SK-N-SH treated with all-trans-retinoic acid at 6 μM for 48 hours (cell line): ENCODE measurements at regions not wholly inside any gene's neighbourhood (a gene's known extent, or its start where the extent isn't known, plus 50 kb on each side); places are given as distances from the start of the nearest gene placed in this dataset.

Experiments
- ATAC-seq: fragments of 200-7000 bp; cut with Tn5 transposase; 3 replicates; pipeline ENCODE4 v1.9.1; 2020; ENCODE audit warnings: mild to moderate bottlenecking, moderate library complexity
- ARNTL ChIP-seq: fragments of 450-650 bp; formaldehyde crosslinking; IDR thresholded peaks from 2 replicates; pipeline ENCODE4 v1.5.0; 2020; ENCODE audit warnings: low read depth, mild to moderate bottlenecking, moderate library complexity, borderline replicate concordance
- BACH2 ChIP-seq: fragments of 250-450 bp; sonication (Bioruptor Pico); IDR thresholded peaks from 2 replicates; pipeline ENCODE4 v1.9.0; 2021; ENCODE audit warnings: mild to moderate bottlenecking, borderline replicate concordance
- CREB5 ChIP-seq: fragments of 250-450 bp; sonication (Bioruptor Pico); IDR thresholded peaks from 2 replicates; pipeline ENCODE4 v1.5.1; 2020; ENCODE audit warnings: low read depth, mild to moderate bottlenecking, moderate library complexity
- CSDC2 ChIP-seq: fragments of 250-450 bp; sonication (Bioruptor Pico); IDR thresholded peaks from 2 replicates; pipeline ENCODE4 v1.5.0; 2020; ENCODE audit warnings: mild to moderate bottlenecking, moderate library complexity
- CSRNP3 ChIP-seq: fragments of 250-450 bp; sonication (Bioruptor Pico); IDR thresholded peaks from 2 replicates; pipeline ENCODE4 v1.5.1; 2021; ENCODE audit warnings: mild to moderate bottlenecking, moderate library complexity
- ESRRG ChIP-seq: fragments of 250-450 bp; sonication (Bioruptor Pico); IDR thresholded peaks from 2 replicates; pipeline ENCODE4 v1.6.1; 2021; ENCODE audit warnings: mild to moderate bottlenecking
- GLIS3 ChIP-seq: fragments of 250-450 bp; sonication (Bioruptor Pico); IDR thresholded peaks from 2 replicates; pipeline ENCODE4 v1.5.0; 2020; ENCODE audit warnings: mild to moderate bottlenecking, moderate library complexity
- ISL1 ChIP-seq: fragments of 250-450 bp; sonication (Bioruptor Pico); IDR thresholded peaks from 2 replicates; pipeline ENCODE4 v2.1.2; 2022; ENCODE audit warnings: mild to moderate bottlenecking, moderate library complexity
- OSR1 ChIP-seq: fragments of 250-450 bp; sonication (Bioruptor Pico); IDR thresholded peaks from 2 replicates; pipeline ENCODE4 v1.8.0; 2022; ENCODE audit warnings: moderate library complexity, mild to moderate bottlenecking, inconsistent platforms
- PATZ1 ChIP-seq: fragments of 250-450 bp; sonication (Bioruptor Pico); IDR thresholded peaks from 2 replicates; pipeline ENCODE4 v1.8.0; 2020; ENCODE audit warnings: mild to moderate bottlenecking, moderate library complexity, borderline replicate concordance
- PPARA ChIP-seq: fragments of 250-450 bp; sonication (Bioruptor Pico); IDR thresholded peaks from 2 replicates; pipeline ENCODE4 v1.5.0; 2020; ENCODE audit warnings: mild to moderate bottlenecking, borderline replicate concordance
- RARB ChIP-seq: fragments of 250-450 bp; sonication (Bioruptor Pico); IDR thresholded peaks from 2 replicates; pipeline ENCODE4 v1.8.0; 2021; ENCODE audit warnings: mild to moderate bottlenecking, moderate library complexity
- SNAI2 ChIP-seq: fragments of 250-450 bp; sonication (Bioruptor Pico); IDR thresholded peaks from 2 replicates; pipeline ENCODE4 v1.5.0; 2020; ENCODE audit warnings: mild to moderate bottlenecking, moderate library complexity
- TCF4 ChIP-seq: fragments of 250-450 bp; sonication (Bioruptor Pico); IDR thresholded peaks from 2 replicates; pipeline ENCODE4 v1.8.0; 2021; ENCODE audit warnings: mild to moderate bottlenecking, moderate library complexity, borderline replicate concordance
- TSHZ2 ChIP-seq: fragments of 250-450 bp; sonication (Bioruptor Pico); IDR thresholded peaks from 2 replicates; pipeline ENCODE4 v1.5.0; 2020; ENCODE audit warnings: mild to moderate bottlenecking, moderate library complexity
- ZC3H10 ChIP-seq: fragments of 250-450 bp; sonication (Bioruptor Pico); IDR thresholded peaks from 2 replicates; pipeline ENCODE4 v1.5.1; 2021; ENCODE audit warnings: mild to moderate bottlenecking, moderate library complexity
- ZFP3 ChIP-seq: fragments of 250-450 bp; sonication (Bioruptor Pico); IDR thresholded peaks from 2 replicates; pipeline ENCODE4 v1.5.0; 2020; ENCODE audit warnings: mild to moderate bottlenecking, moderate library complexity
- ZFP30 ChIP-seq: fragments of 450-650 bp; formaldehyde crosslinking; IDR thresholded peaks from 2 replicates; pipeline ENCODE4 v1.5.0; 2022; ENCODE audit warnings: mild to moderate bottlenecking, moderate library complexity
- ZNF565 ChIP-seq: fragments of 450-650 bp; formaldehyde crosslinking; conservative IDR thresholded peaks from 2 replicates; pipeline ENCODE4 v1.5.0; 2020; ENCODE audit warnings: low read depth, mild to moderate bottlenecking, moderate library complexity
- ZNF70 ChIP-seq: fragments of 450-650 bp; formaldehyde crosslinking; IDR thresholded peaks from 2 replicates; pipeline ENCODE4 v1.5.0; 2020; ENCODE audit warnings: mild to moderate bottlenecking, moderate library complexity
- ZNF8 ChIP-seq: fragments of 450-650 bp; formaldehyde crosslinking; IDR thresholded peaks from 2 replicates; pipeline ENCODE4 v1.5.0; 2020; ENCODE audit warnings: mild to moderate bottlenecking, moderate library complexity
- TF ChIP-seq, protein P1 (sequence below): fragments of 250-450 bp; sonication (Bioruptor Pico); IDR thresholded peaks from 2 replicates; pipeline ENCODE4 v1.8.0; 2021; ENCODE audit warnings: low read depth, mild to moderate bottlenecking, moderate library complexity, borderline replicate concordance

GRCh38 chr17:77753691-77754245 is 204.7 kb upstream of the TNRC6C start:
- no peak for ATAC-seq
- TF ChIP-seq SNAI2 (no peak), ZNF70 (CRISPR knock-in tag) (no peak), PPARA (no peak), GLIS3 (CRISPR knock-in tag) (no peak), OSR1 (CRISPR knock-in tag) (no peak), ZFP3 (no peak), RARB (CRISPR knock-in tag) (no peak), PATZ1 (CRISPR knock-in tag) (no peak), CREB5 (no peak), ZNF8 (CRISPR knock-in tag) (no peak), ZC3H10 (CRISPR knock-in tag) (no peak), CSDC2 (CRISPR knock-in tag) (no peak), TSHZ2 (no peak), ZNF565 (CRISPR knock-in tag) (no peak)
- TF ChIP-seq, protein P1, sequence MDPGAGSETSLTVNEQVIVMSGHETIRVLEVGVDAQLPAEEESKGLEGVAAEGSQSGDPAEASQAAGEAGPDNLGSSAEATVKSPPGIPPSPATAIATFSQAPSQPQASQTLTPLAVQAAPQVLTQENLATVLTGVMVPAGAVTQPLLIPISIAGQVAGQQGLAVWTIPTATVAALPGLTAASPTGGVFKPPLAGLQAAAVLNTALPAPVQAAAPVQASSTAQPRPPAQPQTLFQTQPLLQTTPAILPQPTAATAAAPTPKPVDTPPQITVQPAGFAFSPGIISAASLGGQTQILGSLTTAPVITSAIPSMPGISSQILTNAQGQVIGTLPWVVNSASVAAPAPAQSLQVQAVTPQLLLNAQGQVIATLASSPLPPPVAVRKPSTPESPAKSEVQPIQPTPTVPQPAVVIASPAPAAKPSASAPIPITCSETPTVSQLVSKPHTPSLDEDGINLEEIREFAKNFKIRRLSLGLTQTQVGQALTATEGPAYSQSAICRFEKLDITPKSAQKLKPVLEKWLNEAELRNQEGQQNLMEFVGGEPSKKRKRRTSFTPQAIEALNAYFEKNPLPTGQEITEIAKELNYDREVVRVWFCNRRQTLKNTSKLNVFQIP (CRISPR knock-in tag) = no peak

GRCh38 chr17:77754956-77755355 is 203.5 kb upstream of the TNRC6C start:
- no peak for TF ChIP-seq BACH2 (CRISPR knock-in tag)
- TF ChIP-seq ZFP3 = no peak
- no peak for TF ChIP-seq SNAI2
- no peak for TF ChIP-seq ISL1 (CRISPR knock-in tag)
- no peak for TF ChIP-seq OSR1 (CRISPR knock-in tag)
- TF ChIP-seq ARNTL = no peak
- TF ChIP-seq TSHZ2 = no peak
- TF ChIP-seq ESRRG (CRISPR knock-in tag) = no peak
- TF ChIP-seq ZNF565 (CRISPR knock-in tag) = no peak
- no peak for TF ChIP-seq ZNF8 (CRISPR knock-in tag)
- no peak for TF ChIP-seq CSRNP3 (CRISPR knock-in tag)
- no peak for TF ChIP-seq PATZ1 (CRISPR knock-in tag)
- no peak for TF ChIP-seq ZFP30
- no peak for TF ChIP-seq PPARA
- no peak for TF ChIP-seq ZC3H10 (CRISPR knock-in tag)
- no peak for TF ChIP-seq CREB5
- no peak for TF ChIP-seq TCF4 (CRISPR knock-in tag)
- TF ChIP-seq RARB (CRISPR knock-in tag) = no peak
- TF ChIP-seq GLIS3 (CRISPR knock-in tag) = no peak
- ATAC-seq = no peak
